LNCaP clone FGC (cell line): ENCODE measurements at regions not wholly inside any gene's neighbourhood (a gene's known extent, or its start where the extent isn't known, plus 50 kb on each side); places are given as distances from the start of the nearest gene placed in this dataset.

Experiments used
- DNase-seq: peaks from one replicate; pipeline ENCODE4 v3.0.0-alpha.2; 2011; ENCODE audit warnings: low read depth
- H3K4me3 ChIP-seq: 2 replicates; pipeline ENCODE4 v1.5.1; 2011; ENCODE audit warnings: mild to moderate bottlenecking, low read depth, low read length, control low read depth
- CTCF ChIP-seq: IDR thresholded peaks from 2 replicates; pipeline ENCODE4 v1.5.1; 2012; ENCODE audit warnings: mild to moderate bottlenecking; ENCODE audit not compliant: control insufficient read depth, insufficient read depth; ENCODE audit errors: extremely low read depth

DNA sequence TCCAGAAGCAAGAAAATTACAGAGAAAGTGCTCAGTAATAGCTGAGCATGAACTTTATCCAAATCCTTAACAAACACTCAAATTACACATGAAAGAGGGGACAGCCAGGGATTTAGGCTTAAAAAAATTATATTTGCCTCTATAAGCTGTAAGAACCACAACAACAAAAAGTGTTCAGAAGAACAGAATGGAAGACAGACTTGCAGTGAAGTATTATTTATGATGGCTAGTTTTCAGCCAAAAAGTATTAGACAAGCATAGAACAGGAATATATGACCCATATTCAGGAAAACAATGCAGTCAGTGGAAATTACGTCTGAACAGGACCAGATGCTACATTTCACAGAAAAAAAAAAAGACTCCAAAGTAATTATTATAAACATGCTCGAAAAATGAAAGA, 1246.3 kb downstream of the NCAM2 start:
- DNase-seq = no peak
- no peak overlapping the region for H3K4me3 ChIP-seq
- no peak for TF ChIP-seq CTCF

DNA sequence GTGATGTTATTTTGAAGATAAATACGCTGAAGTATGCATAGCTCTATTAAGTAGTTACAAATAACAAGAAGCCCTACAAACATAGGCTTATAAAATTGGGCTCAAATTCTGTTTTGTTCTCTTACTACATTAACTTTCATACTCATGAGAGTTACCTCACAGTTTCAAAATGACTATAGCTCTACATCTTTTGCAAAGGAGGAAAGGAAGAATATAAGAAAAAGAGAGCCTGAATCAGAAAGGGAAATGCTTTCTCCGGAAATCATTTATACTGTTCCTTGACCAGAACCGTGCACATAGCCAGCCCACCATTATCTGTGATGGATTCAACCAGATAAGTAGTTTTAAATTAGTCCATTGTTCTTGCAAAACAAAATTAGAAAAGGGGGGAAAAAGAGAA, 1252.1 kb downstream of the NCAM2 start:
- no peak for TF ChIP-seq CTCF
- DNase-seq = no peak
- no peak overlapping the region for H3K4me3 ChIP-seq

- no peak for TF ChIP-seq CTCF
These were observed 1255.6 kb downstream of the NCAM2 start for GRCh38 chr21:22253761-22254160.

GRCh38 chr21:22258821-22259220, 1260.6 kb downstream of the NCAM2 start:
- peak; percentile 91 for DNase-seq
- no peak overlapping the region for H3K4me3 ChIP-seq
- TF ChIP-seq CTCF = no peak

More at GRCh38 chr21:22253761-22254160, 1255.6 kb downstream of the NCAM2 start:
- no peak overlapping the region for H3K4me3 ChIP-seq
- DNase-seq = no peak

DNA sequence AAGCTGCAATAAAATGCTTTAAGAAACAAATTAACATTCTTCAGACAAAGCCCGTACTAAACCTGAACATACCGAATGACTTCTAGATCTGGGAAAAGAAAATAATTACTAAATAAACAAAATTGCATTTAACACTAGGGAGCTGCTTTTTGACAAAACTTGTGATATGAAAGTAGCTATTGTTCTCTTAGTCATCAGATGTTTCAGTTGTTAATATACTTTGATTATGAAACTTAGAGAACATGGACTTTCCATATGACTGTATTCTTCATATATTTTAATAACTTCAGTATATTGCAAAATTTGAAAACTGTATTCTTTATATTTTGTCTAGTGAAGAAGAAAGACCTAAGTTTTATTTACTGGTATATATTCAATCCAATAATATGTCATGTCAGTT, 1262.1 kb downstream of the NCAM2 start:
- no peak for TF ChIP-seq CTCF
- no peak for DNase-seq
- H3K4me3 ChIP-seq = no peak overlapping the region

DNA sequence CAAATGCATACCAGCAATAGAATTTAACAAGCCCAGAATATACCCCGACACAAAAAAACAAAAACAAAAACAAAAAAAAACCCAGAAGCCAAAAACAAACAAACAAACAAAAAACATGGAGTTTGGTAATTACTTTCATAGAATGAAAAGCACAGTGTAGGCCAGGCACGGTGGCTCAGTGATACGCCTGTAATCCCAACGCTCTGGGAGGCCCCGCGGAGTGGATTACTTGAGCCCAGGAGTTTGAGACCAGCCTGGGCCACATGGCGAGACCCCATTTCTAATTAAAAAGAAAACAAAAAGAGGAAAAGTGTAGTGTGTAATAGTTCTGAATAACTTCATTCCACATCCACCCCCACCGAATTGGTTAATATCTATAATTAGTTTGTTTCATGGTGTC, 1265.7 kb downstream of the NCAM2 start:
- no peak for TF ChIP-seq CTCF
- DNase-seq = no peak
- no peak overlapping the region for H3K4me3 ChIP-seq

DNA sequence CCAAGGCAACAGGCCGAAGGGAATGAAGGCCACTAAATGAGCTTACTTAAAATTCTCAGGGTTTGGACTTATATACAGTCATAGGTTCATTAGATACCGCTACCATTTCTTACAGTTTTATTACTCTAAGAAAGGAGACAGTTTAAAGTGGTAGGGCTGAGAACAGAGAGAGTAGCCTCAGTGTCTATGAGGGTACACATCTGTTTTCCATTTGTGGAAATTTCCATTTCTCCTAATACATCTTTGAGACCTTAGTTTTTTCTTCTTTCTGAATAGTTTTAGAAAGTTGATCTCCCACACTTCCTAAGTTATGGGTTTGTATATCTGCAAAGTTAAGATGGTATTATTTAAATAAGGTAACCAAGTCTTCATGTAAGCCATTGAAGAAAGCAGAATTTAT, 1279.1 kb downstream of the NCAM2 start:
- no peak overlapping the region for H3K4me3 ChIP-seq
- TF ChIP-seq CTCF = no peak
- no peak for DNase-seq
